Activated T-cell treated with anti-CD3 and anti-CD28 coated beads for 24 hours (primary cell): ENCODE measurements at regions not wholly inside any gene's neighbourhood (a gene's known extent, or its start where the extent isn't known, plus 50 kb on each side); places are given as distances from the start of the nearest gene placed in this dataset.
"Not testable (repeated sequence)": the region's sequence is repeated elsewhere in the genome, so short reads cannot be mapped to it uniquely, and the experiment has no call there.

Experiments
- DNase-seq: peaks from one replicate; pipeline ENCODE4 v3.0.0-alpha.2; 2020; ENCODE audit warnings: low read depth

DNA sequence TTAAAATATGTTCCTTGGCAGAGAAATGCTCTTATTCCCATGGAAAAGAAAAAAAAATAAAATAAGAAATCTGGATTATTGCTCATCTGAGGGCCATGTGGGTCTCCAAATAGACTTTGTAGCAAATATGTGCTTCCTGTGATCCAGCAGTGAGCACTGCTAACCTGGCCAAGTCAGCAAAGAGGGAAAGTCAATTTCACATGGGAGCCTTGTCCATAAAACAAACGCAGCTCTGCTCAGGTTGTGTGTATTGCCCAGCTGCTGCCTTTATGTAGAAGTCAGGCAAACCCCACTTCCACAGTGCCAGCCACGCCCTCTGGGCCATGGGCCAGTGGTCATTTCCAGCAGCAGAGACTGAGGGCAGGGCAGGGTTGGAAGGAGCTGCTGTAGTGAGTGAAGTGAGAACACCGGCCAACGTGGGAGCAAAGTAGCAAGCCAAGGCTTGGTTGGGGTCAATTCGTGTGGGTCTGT, 174.3 kb downstream of the LYPLAL1 start:
- no peak for DNase-seq

DNA sequence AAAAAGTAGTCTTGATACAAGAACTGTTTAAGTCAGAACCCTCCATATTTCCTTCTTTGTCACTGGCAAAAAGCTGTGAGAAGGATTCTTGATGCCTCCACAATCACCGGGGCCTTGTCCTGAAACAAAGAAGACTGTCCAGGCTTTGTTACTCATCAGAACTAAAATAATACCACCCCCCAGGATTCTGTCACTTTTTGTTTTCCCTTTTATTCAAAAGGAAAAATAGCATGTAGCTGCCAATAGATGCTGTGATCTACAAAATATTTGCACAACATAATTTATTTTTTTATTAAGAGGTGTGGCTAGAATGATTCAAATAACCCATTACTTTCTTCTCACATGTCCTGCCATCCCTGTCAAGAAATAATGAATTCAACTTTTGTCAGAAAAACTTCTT, 173.7 kb downstream of the LYPLAL1 start:
- DNase-seq = no peak

DNA sequence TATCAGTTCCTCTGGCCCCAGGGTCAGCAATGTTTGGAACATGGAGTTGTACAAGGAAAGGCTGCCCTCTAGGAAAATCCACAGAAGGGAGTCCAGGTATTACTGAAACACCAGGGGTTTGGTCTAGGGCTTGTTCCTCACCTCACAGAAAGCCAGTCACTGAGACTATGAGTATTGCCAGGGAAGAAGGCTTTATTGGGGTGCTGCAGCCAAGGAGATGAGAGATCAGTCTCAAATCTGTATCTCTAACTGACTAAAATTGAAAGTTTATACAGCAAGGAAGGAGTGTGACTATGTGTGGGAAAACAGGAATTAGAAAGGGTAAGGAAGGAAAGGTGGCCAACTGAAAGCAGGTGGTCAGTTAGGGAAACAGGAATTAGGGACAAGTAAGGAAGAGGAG, 172.3 kb downstream of the LYPLAL1 start:
- no peak for DNase-seq

DNA sequence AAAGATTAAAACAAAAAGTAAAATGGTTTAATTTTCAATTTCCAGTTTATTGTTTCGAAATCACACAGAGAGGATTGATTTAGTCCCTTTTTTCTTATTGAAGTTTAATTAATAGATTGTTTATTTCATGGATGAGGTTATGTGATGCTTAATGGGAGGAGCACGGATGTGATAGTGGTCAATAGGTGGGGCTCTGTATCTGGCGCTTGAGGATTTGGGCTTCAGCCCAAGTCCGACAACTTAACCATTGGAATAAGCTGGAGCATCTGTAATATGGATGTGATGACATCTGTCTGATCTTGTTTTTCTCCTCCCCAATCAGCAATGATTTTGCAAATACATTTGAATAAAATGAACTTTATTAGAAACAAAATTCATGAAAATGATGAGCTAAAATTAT, 169.2 kb downstream of the LYPLAL1 start:
- no peak for DNase-seq

DNA sequence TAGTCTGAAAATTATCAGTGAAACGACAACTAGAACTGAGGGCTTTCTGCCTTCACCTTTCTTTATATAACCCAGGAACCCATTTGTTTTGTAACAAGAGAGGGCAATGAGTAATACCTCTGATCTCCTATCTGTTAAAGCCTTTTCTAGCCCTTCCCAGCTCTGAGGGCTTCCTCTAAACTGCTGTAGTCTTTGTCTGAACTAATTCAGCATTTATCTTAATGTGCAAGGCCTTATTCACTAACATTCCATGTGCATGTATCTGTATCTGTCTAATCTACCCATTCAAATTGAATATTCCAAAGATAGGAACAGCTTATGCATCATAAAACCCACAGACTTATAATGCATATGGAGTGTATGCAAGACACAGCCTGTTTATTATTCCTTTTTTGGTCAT, 167.1 kb downstream of the LYPLAL1 start:
- DNase-seq = no peak

DNA sequence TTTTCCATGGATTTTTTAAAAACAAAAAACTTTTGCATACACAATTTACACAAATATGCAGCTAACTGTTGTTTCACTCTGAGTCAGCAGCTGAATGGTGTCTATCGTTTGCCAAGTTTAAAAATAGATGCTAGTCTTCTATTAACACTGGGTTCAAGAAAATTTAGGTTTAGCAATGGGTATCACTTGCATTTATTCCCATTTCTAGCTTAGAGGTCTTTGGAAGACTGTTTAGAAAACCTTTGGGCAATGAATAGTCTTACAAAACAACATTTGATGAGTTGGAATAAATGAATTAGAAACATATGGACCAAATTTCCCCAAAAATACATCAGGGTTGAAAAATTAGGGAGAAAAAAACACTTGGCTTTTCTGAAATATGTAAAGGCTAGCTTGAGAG, 165.8 kb downstream of the LYPLAL1 start:
- DNase-seq = no peak

DNA sequence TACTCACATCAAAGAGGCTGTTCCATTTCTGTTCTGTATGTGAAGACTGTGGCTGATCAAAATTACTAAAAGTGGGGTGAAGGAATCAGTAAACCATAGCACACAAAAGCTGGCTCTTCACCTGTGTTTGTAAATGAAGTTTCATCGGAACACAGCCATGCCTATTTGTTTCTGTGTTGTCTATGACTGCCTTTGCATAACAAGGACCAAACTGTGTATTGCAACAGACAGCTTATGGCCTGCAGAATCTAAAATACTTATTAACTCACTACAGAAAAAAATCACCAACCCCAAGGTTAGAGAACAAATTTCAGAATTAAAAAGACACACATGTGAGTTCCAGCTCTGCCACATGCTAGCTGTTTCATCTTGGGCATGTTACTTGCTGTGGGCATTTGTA, 163.9 kb downstream of the LYPLAL1 start:
- DNase-seq = no peak

DNA sequence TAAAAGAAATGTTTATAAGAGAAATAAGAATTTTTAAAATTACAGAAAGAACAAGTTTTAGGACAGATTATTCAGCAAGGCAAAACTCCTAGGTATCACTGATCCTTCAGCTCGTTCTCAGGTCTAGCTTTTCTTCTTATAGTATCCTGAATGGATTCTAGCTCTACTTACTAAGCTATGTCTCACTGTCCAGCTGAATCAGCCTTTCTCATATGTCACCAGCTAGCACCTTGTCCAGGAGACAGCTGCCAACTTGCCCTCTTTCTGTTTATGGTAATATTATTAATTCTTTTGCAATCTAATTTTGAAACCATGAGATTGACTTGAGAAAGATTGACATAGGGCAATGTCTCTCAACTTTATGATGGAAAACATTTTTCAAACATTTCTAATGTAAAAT, 159.9 kb downstream of the LYPLAL1 start:
- no peak for DNase-seq

DNA sequence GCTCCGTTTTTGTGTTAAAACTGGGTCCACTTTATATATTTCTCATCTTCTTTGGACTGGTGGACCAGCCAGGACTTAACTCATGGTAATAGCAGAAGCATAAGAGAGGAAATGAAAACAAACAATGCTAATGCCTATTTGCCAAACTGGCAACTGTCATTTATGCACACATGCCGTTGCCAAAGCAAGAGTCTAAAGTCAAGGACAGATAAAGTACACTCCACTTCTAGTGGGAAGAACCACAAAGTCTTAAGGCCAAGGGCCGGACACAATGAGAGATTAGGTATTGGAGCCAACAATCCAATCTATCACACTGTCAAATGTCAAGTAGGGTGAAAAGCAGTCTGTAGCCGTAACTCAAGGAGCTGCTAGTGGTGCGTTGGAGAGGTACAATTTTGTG, 157.7 kb downstream of the LYPLAL1 start:
- no peak for DNase-seq

DNA sequence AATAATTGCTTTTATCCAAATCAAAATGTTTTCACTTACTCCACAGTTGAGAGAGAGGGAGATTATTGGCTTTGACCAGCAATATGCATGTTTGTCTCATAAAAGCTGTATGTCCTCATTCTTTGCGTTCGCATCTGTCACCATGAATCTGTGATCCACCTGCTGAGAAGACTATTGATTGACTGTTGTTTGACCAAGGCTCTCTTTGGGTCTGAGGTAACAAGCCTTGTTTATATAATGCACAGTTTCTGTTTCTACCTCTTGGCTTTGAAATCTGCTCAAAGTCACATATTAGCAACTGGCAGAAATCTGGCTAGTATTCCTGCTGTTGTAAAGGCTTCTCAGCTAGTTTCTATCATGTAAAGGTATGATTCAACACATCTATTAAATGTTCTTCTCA, 157.0 kb downstream of the LYPLAL1 start:
- DNase-seq = no peak

DNA sequence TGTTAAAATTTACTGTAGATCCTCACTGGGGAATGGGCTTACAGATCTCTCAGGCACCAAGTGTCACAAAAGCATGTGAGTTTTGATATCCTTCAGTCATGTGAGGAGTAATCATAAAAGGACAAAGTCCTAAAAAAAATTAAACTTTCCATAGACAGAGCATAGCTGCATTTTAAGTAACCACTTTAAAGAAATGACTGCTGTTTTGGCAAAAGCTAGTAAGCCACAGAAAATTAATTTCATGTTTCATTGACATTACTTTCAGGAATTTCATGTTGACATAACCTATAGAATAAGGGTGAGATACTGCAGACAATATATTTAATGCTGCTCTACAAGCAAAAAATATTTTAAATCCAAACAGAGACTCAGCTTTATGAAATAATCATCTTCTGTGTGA, 156.3 kb downstream of the LYPLAL1 start:
- DNase-seq = no peak

DNA sequence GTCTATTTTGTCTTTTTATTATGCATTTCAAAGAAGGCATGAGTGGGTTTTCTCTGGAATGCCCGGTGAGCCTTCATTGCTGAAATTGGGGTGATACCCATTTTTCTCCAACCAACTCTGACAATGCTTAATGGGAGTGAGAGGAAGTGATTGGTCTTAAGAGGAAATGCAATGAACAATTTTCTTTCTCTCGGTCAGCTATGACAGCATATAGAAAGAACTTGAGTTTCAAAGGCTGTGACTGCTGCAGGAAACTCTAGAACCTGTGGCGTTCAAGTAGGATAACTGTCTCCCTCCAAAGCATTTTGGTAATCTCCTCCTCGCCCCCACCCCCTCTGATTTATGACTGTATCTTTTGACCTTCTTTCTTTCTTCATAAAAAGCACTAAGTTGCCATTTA, 155.9 kb downstream of the LYPLAL1 start:
- no peak for DNase-seq

DNA sequence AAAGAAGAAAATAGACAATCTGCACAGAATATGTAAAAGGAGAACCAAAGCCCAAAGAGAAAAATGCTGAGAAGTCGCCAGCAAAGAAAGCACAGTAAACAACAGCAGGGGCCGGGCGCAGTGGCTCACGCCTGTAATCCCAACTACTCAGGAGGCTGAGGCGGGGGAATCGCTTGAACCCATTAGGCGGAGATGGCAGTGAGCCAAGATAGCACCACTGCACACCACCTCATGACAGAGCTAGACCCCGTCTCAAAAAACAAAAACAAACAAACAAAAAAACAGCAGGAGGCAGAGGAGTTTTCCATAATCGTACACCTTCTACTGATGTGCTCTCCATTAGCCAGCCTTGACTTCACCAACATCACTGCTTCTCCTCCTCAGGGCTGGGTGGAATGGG, 153.2 kb downstream of the LYPLAL1 start:
- no peak for DNase-seq

DNA sequence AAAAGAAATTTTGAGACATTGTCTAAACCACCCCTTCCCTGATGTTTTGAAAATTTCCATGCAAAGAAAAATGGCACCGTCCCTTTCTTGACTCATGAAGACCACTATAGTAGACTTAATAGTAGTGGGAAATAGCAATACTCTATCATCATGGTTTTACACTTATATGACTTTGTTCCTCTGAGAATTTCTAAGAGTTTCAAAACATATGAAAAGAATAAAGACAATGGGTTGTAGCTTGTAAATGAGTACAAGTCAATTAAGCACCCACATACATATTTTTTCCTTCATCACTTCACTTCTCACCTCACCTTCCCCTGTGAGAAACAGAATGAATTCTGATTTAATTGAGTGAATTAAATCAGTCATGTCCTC, 151.7 kb downstream of the LYPLAL1 start:
- no peak for DNase-seq

DNA sequence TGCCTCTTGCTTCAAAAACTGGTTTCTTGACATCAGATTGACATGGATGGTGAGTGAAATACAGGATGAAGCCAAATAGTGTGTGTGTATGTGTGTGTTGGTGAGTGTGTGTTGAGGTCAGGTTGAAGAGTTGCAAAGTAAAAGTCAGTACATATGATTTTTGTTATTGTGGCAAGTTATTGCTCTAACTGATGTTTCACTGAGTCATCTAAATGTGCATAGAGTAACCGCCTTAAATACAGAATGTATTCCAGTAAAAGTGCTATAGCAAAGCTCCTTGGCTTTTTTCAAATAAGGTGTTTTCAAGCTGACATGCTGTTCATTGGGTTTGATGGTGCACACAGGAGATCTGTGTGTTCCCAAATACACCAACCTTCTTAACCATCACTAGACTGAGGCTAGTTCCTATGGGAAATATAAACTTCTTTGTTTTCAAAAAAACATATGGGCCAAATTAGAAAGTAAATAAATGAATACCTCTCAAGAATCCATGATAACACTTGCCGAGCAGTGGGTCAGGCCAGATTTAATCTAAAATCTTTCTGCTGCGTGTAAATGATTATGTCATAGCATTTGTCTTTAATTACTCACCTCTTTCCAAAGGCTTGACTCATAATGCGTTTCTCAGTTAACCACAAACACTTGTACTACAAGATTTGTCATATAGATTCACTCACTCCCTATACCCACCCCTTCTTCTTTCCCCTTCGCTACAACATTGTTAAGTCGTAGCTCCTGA, 151.1 kb downstream of the LYPLAL1 start:
- DNase-seq = no peak

DNA sequence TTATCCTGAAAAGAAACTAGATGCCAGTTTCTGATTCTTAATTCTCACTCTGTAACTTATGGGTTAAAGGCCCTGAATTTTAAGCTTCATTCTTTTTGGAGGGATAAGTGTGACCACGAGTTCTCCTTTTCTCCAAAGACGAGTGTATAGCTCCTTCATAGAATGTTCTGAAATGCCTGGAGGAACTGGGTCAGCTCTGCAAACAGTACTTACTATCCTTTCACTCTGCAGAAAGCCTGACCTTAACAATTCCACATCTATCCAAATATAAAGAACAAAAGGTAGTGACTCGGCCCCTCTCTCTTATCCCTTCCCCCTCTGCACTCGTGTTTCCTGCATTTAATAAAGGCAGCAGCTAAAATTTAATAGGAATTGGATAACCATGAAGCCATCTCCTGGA, 150.5 kb downstream of the LYPLAL1 start:
- DNase-seq = no peak

DNA sequence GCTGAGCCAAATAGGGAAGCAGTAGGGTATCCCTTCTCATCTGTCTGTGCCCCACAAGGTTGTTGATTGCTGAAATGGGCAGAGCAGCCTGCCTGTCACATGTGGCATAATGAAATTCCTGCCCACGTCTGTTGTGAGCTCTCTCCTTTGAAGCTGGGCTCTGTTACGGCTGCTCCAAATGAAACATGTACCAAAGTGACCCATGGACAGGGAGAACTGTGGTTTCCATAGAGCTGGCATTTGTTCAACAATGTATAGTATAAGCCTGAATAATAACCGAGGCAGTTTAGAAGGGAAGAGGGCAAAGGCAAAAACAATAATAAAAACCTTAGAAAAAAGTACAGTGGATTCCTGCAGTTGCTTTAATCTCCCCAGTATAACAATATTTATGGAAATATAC, 149.7 kb downstream of the LYPLAL1 start:
- no peak for DNase-seq

DNA sequence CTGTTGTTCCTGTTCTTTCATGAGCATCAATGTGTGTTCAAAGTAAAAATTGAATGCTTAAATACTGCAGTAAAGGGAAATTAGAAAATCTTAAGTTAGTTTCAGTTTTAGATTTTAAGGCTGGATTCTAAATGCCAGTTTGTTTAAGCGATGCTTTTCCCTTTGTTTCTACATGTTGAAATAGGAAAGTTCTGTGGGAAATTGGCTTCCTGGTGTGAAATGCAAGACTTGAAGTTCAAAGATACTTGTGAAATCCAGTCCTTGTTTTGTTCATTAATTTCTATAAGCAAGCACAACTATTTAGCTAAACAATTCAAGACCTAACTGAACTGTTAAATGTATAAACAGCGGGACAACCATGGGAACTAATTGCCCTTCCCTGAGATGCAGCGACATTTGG, 149.1 kb downstream of the LYPLAL1 start:
- DNase-seq = no peak

DNA sequence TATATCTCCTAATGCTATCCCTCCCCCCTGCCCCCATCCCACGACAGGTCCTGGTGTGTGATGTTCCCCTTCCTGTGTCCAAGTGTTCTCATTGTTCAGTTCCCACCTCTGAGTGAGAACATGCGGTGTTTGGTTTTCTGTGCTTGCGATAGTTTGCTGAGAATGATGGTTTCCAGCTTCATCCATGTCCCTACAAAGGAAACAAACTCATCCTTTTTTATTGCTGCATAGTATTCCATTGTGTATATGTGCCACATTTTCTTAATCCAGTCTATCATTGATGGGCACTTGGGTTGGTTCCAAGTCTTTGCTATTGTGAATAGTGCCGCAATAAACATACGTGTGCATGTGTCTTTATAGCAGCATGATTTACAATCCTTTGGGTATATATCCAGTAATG, 146.9 kb downstream of the LYPLAL1 start:
- not testable (repeated sequence) for DNase-seq

DNA sequence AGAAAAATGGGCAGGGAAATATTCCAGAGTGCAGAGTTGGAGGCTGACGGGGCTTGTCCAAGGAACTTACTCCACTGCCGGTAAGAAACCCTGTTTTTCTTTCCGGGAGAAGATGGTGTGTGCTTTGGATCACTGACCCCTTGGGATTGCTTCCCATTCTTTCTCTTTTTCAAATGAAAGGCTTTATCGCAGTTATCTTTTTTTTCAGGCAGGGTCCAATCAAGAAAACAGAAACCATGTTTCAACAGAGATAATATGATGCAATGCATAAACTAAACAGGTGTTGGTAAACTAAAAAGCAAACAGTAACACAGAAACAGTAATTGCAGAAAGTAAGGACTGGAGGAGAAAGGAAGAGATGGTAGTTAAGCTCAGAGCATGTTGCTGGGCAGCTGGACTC, 145.1 kb downstream of the LYPLAL1 start:
- DNase-seq = no peak

DNA sequence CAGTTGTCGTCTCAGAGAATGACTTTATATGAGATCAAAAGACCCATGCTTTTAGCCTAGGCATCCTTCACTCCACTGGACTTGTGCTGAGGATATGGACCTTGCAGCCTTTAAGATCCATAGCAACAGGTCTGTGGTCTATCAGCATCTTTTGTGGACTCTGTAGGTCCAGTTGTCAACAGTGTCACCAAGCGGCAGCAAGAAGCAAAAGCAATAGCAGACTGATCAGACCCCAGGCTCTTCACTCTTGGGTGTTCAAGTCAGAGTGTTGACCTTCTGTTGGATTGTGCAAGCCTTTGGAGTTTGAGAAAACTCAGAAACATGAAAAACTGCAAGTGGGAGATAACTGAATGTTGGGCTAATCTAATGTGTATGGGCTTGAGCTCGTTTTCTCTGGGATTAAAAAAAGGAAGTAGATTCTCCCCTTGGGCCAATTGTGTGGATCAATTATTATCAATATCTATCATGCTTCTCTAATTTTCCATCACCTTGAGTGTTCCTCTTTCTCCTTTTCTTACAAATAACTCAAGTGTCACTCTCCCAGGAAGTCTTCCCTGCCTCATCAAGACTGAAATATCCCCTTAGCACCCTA, 144.2 kb downstream of the LYPLAL1 start:
- DNase-seq = no peak

DNA sequence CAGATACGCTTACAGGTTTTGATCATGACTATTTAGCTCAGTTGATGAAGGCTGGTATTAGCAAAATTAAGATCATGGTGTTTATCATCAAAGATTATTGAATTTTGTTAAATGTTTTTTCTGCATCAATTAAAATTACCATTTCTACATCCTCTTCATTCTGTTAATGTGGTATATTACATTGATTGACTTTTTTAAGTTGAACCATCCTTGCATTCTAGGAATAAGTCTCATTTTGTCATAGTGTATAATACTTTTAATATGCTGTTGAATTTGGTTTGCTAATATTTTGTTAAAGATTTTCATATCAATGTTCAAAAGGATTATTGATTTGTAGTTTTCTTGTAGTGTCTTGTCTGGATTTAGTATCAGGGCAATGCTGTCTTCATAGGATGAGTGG, 142.4 kb downstream of the LYPLAL1 start:
- DNase-seq = no peak

DNA sequence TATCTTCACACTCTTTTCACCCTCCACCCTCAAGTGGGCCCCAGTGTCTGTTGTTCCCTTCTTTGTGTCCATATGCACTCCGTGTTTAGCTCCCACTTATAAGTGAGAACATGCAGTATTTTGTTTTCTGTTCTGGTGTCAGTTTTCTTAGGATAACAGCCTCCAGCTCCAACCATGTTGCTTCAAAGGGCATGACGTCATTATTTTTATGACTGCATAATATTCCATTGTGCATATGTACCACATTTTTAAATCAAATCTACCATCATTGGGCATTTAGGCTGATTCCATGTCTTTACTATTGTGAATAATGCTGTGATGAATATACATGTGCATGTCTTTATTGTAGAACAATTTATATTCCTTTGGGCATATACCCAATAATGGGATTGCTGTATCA, 140.3 kb downstream of the LYPLAL1 start:
- no peak for DNase-seq

DNA sequence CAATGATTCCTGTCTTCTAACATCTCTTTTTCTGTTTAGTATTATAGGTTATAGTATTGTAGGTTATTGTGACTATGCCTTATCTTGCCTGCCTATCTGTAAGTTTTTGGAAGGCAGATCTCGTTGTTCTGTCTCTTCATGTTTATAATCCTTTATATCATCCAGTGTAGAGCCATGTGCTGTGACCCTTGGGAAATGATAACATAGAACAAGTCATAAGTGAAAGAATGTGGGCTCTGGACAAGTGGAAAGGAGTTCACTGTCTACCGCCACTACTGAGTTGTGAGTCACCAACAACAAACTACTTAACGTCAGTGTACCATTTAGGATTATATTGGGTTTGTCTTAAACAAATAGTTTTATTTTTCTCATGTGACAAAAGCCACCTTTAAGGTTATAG, 139.3 kb downstream of the LYPLAL1 start:
- no peak for DNase-seq
